HG03045 (cell line): ENCODE measurements at regions not wholly inside any gene's neighbourhood (a gene's known extent, or its start where the extent isn't known, plus 50 kb on each side); places are given as distances from the start of the nearest gene placed in this dataset.

ENCODE experiments used
- ATAC-seq: cut with Tn5 transposase; IDR thresholded peaks from one replicate; pipeline ENCODE4 v1.9.1; 2021; ENCODE audit warnings: mild to moderate bottlenecking, moderate library complexity; ENCODE audit not compliant: unreplicated experiment

- no peak for ATAC-seq
Measured at GRCh38 chr15:62985768-62986167, 56.8 kb upstream of the TPM1 start.

- ATAC-seq: no peak
Measured at GRCh38 chr15:62986948-62987347, 55.6 kb upstream of the TPM1 start.

- no peak for ATAC-seq
Measured at GRCh38 chr15:62988701-62989100, 53.8 kb upstream of the TPM1 start.

- no peak for ATAC-seq
Measured at GRCh38 chr15:62989366-62990055, 53.0 kb upstream of the TPM1 start.

GRCh38 chr15:62991698-62992097 lies 50.8 kb upstream of the TPM1 start:
- no peak for ATAC-seq

GRCh38 chr15:62992302-62992701 lies 50.2 kb upstream of the TPM1 start:
- ATAC-seq: no peak
